ENCODE measurements at regions not wholly inside any gene's neighbourhood (a gene's known extent, or its start where the extent isn't known, plus 50 kb on each side); places are given as distances from the start of the nearest gene placed in this dataset.

DNA sequence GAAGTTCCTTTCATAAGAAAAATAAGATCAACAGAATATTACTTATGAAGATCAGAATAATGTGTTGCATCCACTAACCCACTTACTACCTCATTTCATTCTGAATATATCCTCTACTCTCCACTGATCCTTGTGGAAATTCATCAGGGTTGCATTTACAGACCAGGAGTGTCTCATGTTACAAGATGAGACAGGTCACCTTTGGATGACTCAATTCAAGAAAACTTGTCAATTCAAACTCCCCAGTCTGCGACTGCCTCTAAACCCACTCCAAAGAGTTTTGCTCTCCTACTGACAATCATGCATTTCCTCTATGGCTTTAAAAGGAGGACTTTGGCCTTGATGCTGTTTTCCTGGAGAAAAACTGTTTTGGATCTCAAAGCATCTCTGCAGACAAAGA, 68.4 kb downstream of the ID4 start:
- H3K36me3 ChIP-seq: no peaks in the 10 kb centered on the region
- no peaks in the 10 kb centered on the region for H3K27me3 ChIP-seq
- TF ChIP-seq EP300 (IDR thresholded peaks at IDR 0.05): no peak
- no peak for TF ChIP-seq POLR2A (IDR thresholded peaks at IDR 0.05; ENCODE audit: low read depth)
- no peak for TF ChIP-seq POLR2AphosphoS5 (IDR thresholded peaks at IDR 0.05)
- TF ChIP-seq, protein P1, sequence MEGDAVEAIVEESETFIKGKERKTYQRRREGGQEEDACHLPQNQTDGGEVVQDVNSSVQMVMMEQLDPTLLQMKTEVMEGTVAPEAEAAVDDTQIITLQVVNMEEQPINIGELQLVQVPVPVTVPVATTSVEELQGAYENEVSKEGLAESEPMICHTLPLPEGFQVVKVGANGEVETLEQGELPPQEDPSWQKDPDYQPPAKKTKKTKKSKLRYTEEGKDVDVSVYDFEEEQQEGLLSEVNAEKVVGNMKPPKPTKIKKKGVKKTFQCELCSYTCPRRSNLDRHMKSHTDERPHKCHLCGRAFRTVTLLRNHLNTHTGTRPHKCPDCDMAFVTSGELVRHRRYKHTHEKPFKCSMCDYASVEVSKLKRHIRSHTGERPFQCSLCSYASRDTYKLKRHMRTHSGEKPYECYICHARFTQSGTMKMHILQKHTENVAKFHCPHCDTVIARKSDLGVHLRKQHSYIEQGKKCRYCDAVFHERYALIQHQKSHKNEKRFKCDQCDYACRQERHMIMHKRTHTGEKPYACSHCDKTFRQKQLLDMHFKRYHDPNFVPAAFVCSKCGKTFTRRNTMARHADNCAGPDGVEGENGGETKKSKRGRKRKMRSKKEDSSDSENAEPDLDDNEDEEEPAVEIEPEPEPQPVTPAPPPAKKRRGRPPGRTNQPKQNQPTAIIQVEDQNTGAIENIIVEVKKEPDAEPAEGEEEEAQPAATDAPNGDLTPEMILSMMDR (IDR thresholded peaks at IDR 0.05): no peak
- intact Hi-C loops (cut with DNase I): no loop called here
- H3K4me3 ChIP-seq: no peak overlapping the region
- DNase-seq (ENCODE audit: extremely low spot score): no peak
- no peaks in the 10 kb centered on the region for H3K9me3 ChIP-seq
- no peaks in the 10 kb centered on the region for H3K4me1 ChIP-seq
- H3K27ac ChIP-seq (replicated peaks in 1 of 4): no peak overlapping the region
- 45% methylated on average over 1 of the region's 1 CpG for WGBS

DNA sequence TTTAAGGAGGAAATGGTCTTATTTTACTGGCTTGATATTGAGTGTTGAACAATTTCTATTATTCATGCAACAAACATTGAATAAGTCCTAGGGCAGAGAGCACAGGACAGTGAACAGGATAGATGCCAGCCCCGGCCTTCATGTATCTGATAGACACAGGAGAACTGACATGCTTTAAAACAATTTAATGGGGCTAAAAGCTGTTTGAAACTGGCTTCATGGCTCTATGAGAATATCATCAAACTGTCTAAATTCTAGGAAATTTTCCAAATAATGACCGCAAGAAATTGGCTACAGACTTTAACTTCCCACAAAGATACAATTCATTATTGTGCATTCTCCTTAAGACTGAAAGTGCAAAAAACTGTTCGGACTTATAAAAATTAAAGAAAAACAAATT, 69.0 kb downstream of the ID4 start:
- no peaks in the 10 kb centered on the region for H3K9me3 ChIP-seq
- WGBS: 58% methylated on average over 3 of the region's 3 CpGs
- no peaks in the 10 kb centered on the region for H3K4me1 ChIP-seq
- TF ChIP-seq POLR2AphosphoS5 (IDR thresholded peaks at IDR 0.05) (no peak), EP300 (IDR thresholded peaks at IDR 0.05) (no peak), POLR2A (IDR thresholded peaks at IDR 0.05; ENCODE audit: low read depth) (no peak)
- TF ChIP-seq, protein P1 (IDR thresholded peaks at IDR 0.05): no peak
- H3K36me3 ChIP-seq: no peaks in the 10 kb centered on the region
- no peak for DNase-seq (ENCODE audit: extremely low spot score)
- no peak overlapping the region for H3K4me3 ChIP-seq
- no peak overlapping the region for H3K27ac ChIP-seq (replicated peaks in 1 of 4)
- no peaks in the 10 kb centered on the region for H3K27me3 ChIP-seq
- intact Hi-C loops (cut with DNase I): no loop called here

DNA sequence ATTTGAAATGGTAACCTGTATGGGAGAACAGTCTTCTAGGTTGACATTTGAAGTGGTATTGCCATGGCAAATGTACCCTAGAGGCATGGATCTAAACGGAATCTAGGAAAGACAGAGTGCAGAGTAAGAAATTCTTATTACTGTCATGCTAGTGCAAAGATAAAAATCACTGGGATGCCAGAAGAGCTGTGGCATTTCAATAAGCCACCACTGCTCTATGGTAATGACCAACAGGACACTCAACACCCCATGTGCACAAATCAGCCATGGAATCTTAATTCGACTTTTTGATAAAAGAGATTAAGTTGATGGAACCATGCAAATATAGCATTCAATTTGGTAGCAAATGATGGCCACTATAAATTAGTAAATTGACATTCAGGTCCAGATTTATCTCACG, 74.1 kb downstream of the ID4 start:
- TF ChIP-seq EP300 (IDR thresholded peaks at IDR 0.05): no peak
- TF ChIP-seq, protein P1 (IDR thresholded peaks at IDR 0.05): no peak
- no peak for TF ChIP-seq POLR2AphosphoS5 (IDR thresholded peaks at IDR 0.05)
- no peak for TF ChIP-seq POLR2A (IDR thresholded peaks at IDR 0.05; ENCODE audit: low read depth)
- Histone ChIP-seq H3K27ac (replicated peaks in 1 of 4) (no peak overlapping the region), H3K9me3 (peaks cover 0 to 13% (median 5%) of the 10 kb centered on the region in 4 donors), H3K36me3 (no peaks in the 10 kb centered on the region), H3K4me1 (no peaks in the 10 kb centered on the region), H3K4me3 (no peak overlapping the region), H3K27me3 (no peaks in the 10 kb centered on the region)
- intact Hi-C loops (cut with DNase I): no loop called here
- 68% methylated on average over 3 of the region's 3 CpGs for WGBS
- DNase-seq (ENCODE audit: extremely low spot score): no peak

DNA sequence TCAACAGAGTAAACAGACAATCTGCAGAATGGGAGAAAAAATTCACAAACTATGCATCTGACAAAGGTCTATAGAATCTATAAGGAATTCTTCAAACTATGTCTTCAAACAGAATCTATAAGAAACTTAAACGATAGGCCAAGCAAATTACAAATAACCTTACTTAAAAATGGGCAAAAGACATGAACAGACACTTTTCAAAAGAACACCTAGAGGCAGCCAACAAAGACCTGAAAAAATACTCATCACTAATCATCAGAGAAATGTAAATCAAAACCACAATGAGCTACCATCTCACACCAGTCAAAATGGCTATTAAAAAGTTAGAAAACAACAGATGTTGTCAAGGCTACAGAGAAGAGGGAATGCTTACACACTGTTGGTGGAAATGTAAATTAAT, 81.3 kb downstream of the ID4 start:
- no peaks in the 10 kb centered on the region for H3K4me1 ChIP-seq
- H3K36me3 ChIP-seq: no peaks in the 10 kb centered on the region
- intact Hi-C loops (cut with DNase I): no loop called here
- H3K27ac ChIP-seq (replicated peaks in 1 of 4): no peak overlapping the region
- DNase-seq (ENCODE audit: extremely low spot score): no peak
- TF ChIP-seq POLR2AphosphoS5 (IDR thresholded peaks at IDR 0.05): no peak
- no peak for TF ChIP-seq EP300 (IDR thresholded peaks at IDR 0.05)
- no peak overlapping the region for H3K4me3 ChIP-seq
- 43% methylated on average over 1 of the region's 1 CpG for WGBS
- H3K27me3 ChIP-seq: no peaks in the 10 kb centered on the region
- H3K9me3 ChIP-seq: peaks cover 0 to 29% (median 14%) of the 10 kb centered on the region in 4 donors

DNA sequence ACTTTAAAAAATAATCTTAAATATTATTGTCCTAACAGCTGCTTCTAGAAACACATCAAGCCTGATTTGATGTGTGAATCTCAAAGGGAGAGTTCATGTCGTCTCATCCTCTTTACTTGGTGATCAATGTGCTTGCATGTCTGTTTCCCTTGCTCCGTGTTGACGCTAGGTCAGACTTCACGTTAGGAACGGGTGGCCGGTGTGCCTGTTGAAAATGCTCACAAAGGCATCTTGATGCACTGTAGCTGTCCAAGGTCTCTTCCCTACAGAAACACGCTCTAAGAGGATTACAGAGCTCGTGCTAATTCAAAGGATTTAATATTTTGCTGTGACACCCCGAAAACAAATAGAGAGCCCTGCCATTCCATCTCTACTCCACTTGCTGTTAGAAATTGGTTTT, 84.6 kb downstream of the ID4 start:
- Histone ChIP-seq H3K36me3 (no peaks in the 10 kb centered on the region), H3K27me3 (no peaks in the 10 kb centered on the region), H3K27ac (replicated peaks in 1 of 4) (no peak overlapping the region), H3K4me1 (no peaks in the 10 kb centered on the region), H3K9me3 (peaks cover 0 to 15% (median 9%) of the 10 kb centered on the region in 4 donors), H3K4me3 (no peak overlapping the region)
- TF ChIP-seq POLR2A (IDR thresholded peaks at IDR 0.05; ENCODE audit: low read depth) (no peak), EP300 (IDR thresholded peaks at IDR 0.05) (no peak), POLR2AphosphoS5 (IDR thresholded peaks at IDR 0.05) (no peak)
- TF ChIP-seq, protein P1 (IDR thresholded peaks at IDR 0.05): no peak
- 44% methylated on average over 9 of the region's 9 CpGs for WGBS
- intact Hi-C loops (cut with DNase I): no loop called here
- DNase-seq (ENCODE audit: extremely low spot score): no peak

Measured in esophagus muscularis mucosa (tissue), 4 donors.